GM10266 (cell line): ENCODE measurements at regions not wholly inside any gene's neighbourhood (a gene's known extent, or its start where the extent isn't known, plus 50 kb on each side); places are given as distances from the start of the nearest gene placed in this dataset.

ENCODE experiments used
- DNase-seq: peaks from one replicate; pipeline ENCODE4 v3.0.0; 2012; ENCODE audit errors: extremely low spot score
- CTCF ChIP-seq: IDR thresholded peaks from 2 replicates; pipeline ENCODE4 v1.5.1; 2012; ENCODE audit warnings: mild to moderate bottlenecking, low read depth; ENCODE audit not compliant: control insufficient read depth, insufficient read depth; ENCODE audit errors: missing control alignments

- no peak for TF ChIP-seq CTCF
- DNase-seq = no peak
Measured at GRCh38 chr6:12439296-12439695, 149.1 kb downstream of the EDN1 start.

DNA sequence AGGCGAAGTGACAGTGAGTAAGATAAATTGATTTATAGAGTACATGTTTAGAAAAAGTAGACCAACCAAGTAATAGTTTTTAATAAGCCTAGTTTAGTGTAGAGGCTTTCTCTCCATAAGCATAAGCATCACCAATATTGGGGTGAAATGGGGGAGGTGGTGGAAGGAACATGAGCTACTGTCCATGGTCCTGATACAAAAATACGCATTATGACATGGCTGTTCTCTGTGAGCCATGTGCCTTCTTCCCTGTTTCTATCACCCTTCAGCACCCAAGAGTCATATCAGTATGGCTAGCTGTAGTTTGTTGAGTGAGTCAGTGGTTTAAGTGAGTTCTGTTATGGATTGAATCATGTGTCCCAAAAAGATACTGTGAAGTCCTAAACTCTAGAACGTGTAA, 150.8 kb downstream of the EDN1 start:
- TF ChIP-seq CTCF = no peak
- DNase-seq = no peak

- DNase-seq = no peak
- TF ChIP-seq CTCF = no peak
Measured at GRCh38 chr6:12442455-12442854, 152.3 kb downstream of the EDN1 start.

- DNase-seq = no peak
- TF ChIP-seq CTCF = no peak
Measured at GRCh38 chr6:12446394-12446793, 156.2 kb downstream of the EDN1 start.

DNA sequence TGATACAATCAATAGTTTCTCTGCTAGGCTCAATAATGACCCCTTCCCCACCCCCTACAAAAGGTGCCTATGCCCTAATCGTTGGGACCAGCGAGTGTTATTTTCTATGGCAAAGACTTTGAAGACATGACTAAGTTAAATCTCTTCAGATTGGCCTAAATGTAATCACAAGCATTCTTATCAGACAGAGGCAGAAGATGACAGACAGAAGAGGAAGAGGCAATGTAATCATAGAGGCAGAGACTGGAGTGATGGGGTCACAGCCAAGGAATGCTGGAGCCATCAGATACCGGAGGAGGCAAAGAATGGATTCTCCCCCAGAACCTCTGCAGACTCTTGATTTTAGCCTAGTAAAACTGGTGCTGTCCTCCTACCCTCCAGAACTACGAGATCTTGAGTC, 159.3 kb downstream of the EDN1 start:
- no peak for TF ChIP-seq CTCF
- no peak for DNase-seq

- DNase-seq = no peak
- no peak for TF ChIP-seq CTCF
Measured at GRCh38 chr6:12450467-12450866, 160.3 kb downstream of the EDN1 start.

DNA sequence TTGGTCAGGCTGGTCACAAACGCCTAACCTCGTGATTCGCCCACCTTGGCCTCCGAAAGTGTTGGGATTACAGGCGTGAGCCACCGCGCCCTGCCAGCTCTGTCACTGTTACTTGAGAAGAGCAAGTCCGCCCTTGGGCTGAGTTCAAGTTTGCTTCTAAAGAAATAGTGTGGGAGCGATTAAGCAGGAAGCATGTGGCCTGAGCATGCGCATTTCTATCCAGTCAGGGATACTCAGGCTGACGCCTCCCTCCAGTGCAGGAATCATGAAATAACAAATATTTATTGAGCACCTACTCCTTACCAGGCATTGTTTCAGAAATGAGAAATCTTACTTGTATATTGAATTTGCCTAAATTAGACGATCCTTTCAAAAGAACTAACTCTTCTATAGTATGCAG, 166.2 kb downstream of the EDN1 start:
- no peak for DNase-seq
- no peak for TF ChIP-seq CTCF

GRCh38 chr6:12457094-12457493, 166.9 kb downstream of the EDN1 start:
- DNase-seq = no peak

More at GRCh38 chr6:12457094-12457493, 166.9 kb downstream of the EDN1 start:
- TF ChIP-seq CTCF = no peak
